Naive B cell (primary cell): ENCODE measurements at regions not wholly inside any gene's neighbourhood (a gene's known extent, or its start where the extent isn't known, plus 50 kb on each side); places are given as distances from the start of the nearest gene placed in this dataset.
A peak's percentile ranks its signal among the peaks of the same experiment; 100 is the strongest.
"Not testable (repeated sequence)": the region's sequence is repeated elsewhere in the genome, so short reads cannot be mapped to it uniquely, and the experiment has no call there.

Source experiments
- ATAC-seq, 2 donors: fragments of 150-1000 bp; cut with Tn5 transposase; 2 replicates each; pipeline ENCODE4 v1.10.0; 2021; ENCODE audit warnings: low read depth in 2 of 2, mild to moderate bottlenecking in 2 of 2, moderate library complexity in 2 of 2
- DNase-seq: peaks from one replicate; pipeline ENCODE4 v3.0.0; 2022
- H3K27ac Mint-ChIP-seq, 6 donors: one replicate each; pipeline ENCODE4 v1.8.0; 2020 to 2022; ENCODE audit warnings: mild to moderate bottlenecking in 6 of 6, mixed read lengths in 6 of 6, moderate library complexity in 5 of 6, inconsistent platforms in 2 of 6
- H3K27me3 Mint-ChIP-seq, 3 donors: one replicate each; pipeline ENCODE4 v1.8.0; 2021 to 2022; ENCODE audit warnings: mixed read lengths in 3 of 3, mild to moderate bottlenecking in 1 of 3
- H3K36me3 Mint-ChIP-seq, 2 donors: one replicate each; pipeline ENCODE4 v1.8.0; 2020 to 2022; ENCODE audit warnings: mixed read lengths in 2 of 2, inconsistent platforms in 1 of 2, mild to moderate bottlenecking in 1 of 2
- H3K4me1 Mint-ChIP-seq, 3 donors: one replicate each; pipeline ENCODE4 v1.8.0; 2020 to 2022; ENCODE audit warnings: mixed read lengths in 3 of 3, inconsistent platforms in 1 of 3, mild to moderate bottlenecking in 1 of 3, moderate library complexity in 1 of 3
- H3K4me3 Mint-ChIP-seq, 8 donors: one replicate each; pipeline ENCODE4 v1.8.0; 2020 to 2022; ENCODE audit warnings: mild to moderate bottlenecking in 8 of 8, mixed read lengths in 8 of 8, moderate library complexity in 8 of 8, inconsistent platforms in 2 of 8
- H3K9me3 Mint-ChIP-seq, 7 donors: one replicate each; pipeline ENCODE4 v1.8.0; 2020 to 2022; ENCODE audit warnings: mixed read lengths in 7 of 7, mild to moderate bottlenecking in 5 of 7, inconsistent platforms in 2 of 7, moderate library complexity in 1 of 7

- peaks cover 11 to 26% (median 24%) of the 10 kb centered on the region in 3 donors for H3K27me3 Mint-ChIP-seq
- no peaks in the 10 kb centered on the region for H3K4me1 Mint-ChIP-seq
These were observed 245.0 kb downstream of the FOXD2 start for GRCh38 chr1:47682786-47683350.

GRCh38 chr1:47683401-47683800 lies 245.6 kb downstream of the FOXD2 start:
- Mint-ChIP-seq H3K9me3 (no peaks in the 10 kb centered on the region), H3K4me3 (no peak overlapping the region), H3K4me1 (no peaks in the 10 kb centered on the region), H3K27ac (no peak overlapping the region), H3K27me3 (peaks cover 13 to 32% (median 25%) of the 10 kb centered on the region in 3 donors), H3K36me3 (no peaks in the 10 kb centered on the region)
- ATAC-seq (no peak), DNase-seq (no peak)

More at GRCh38 chr1:47682786-47683350, 245.0 kb downstream of the FOXD2 start:
- Mint-ChIP-seq H3K9me3 (no peaks in the 10 kb centered on the region), H3K27ac (peak overlapping the region in 1 of 6 donors; percentile 40), H3K4me3 (no peak overlapping the region), H3K36me3 (no peaks in the 10 kb centered on the region)
- no peak for DNase-seq
- no peak for ATAC-seq

DNA sequence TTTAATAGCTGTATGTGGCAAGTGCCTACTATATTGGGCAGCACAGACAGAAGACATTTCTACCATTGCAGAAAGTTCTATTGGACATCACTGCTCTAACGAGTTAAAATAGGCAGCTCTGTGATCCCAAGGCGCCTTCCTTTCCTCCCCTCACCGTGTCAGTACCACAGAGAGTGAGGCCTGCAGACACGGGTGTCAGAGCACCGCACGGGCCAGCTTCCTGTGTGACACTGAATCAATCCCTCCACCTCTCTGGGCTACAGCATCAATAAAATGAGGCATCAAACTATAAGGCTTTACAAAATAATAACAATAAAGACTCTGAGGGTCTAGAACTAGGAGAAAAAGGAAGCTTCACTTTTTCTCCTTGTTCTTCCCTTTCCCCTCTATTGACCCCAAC lies 246.7 kb downstream of the FOXD2 start:
- no peaks in the 10 kb centered on the region for H3K4me1 Mint-ChIP-seq
- ATAC-seq (no peak), DNase-seq (no peak)
- H3K9me3 Mint-ChIP-seq: no peaks in the 10 kb centered on the region
- H3K36me3 Mint-ChIP-seq: no peaks in the 10 kb centered on the region
- H3K27me3 Mint-ChIP-seq: peaks cover 16 to 34% (median 25%) of the 10 kb centered on the region in 3 donors
- no peak overlapping the region for H3K4me3 Mint-ChIP-seq
- no peak overlapping the region for H3K27ac Mint-ChIP-seq

DNA sequence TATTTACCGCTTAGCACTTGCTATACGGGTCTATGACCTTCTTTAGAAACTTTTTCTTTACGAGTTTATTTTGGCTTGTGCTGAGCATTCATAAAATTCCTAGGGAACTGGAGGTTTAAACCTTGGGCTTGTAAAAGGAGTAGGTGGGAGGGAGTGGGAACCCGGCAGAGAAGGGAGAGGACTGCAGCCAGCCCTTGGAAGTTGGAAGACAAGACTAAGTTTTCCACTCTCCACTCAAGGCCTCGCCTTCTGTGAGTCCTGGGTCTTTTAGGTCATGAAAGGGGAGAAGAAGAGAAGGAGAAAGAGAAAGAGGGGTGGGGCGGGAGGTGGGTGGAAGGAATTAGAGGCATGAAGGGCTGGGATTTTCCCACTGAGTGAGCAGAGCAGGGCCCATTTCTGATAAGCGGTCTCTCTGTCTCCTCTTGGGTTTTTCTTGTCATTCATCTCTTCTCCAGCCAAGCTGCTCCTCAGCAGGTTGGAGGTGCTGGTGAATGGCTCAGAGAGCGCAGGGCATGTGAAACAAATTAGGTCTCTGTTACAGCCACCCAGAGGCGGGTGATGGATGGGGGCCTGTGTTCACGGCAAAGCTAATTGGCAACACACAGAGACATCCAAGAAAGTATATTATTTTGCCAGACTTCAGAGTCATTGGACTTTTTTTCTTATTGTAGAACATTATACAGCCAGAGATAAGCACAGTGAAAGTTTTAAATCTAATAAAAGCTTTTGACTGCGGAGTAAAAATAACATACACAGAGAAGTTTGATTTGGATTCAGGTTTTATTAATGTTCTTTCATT lies 247.3 kb downstream of the FOXD2 start:
- no peaks in the 10 kb centered on the region for H3K4me1 Mint-ChIP-seq

GRCh38 chr1:47685763-47686066 lies 247.9 kb downstream of the FOXD2 start:
- ATAC-seq (no peak), DNase-seq (no peak)
- Mint-ChIP-seq H3K27ac (no peak overlapping the region), H3K9me3 (no peaks in the 10 kb centered on the region), H3K36me3 (no peaks in the 10 kb centered on the region), H3K4me1 (no peaks in the 10 kb centered on the region), H3K27me3 (peaks cover 19 to 41% (median 35%) of the 10 kb centered on the region in 3 donors), H3K4me3 (no peak overlapping the region)

More for the DNA sequence above, 247.3 kb downstream of the FOXD2 start:
- Mint-ChIP-seq H3K4me3 (no peak overlapping the region), H3K27ac (no peak overlapping the region), H3K27me3 (peaks cover 19 to 40% (median 29%) of the 10 kb centered on the region in 3 donors), H3K36me3 (no peaks in the 10 kb centered on the region), H3K9me3 (no peaks in the 10 kb centered on the region)
- no peak for ATAC-seq
- DNase-seq: no peak

DNA sequence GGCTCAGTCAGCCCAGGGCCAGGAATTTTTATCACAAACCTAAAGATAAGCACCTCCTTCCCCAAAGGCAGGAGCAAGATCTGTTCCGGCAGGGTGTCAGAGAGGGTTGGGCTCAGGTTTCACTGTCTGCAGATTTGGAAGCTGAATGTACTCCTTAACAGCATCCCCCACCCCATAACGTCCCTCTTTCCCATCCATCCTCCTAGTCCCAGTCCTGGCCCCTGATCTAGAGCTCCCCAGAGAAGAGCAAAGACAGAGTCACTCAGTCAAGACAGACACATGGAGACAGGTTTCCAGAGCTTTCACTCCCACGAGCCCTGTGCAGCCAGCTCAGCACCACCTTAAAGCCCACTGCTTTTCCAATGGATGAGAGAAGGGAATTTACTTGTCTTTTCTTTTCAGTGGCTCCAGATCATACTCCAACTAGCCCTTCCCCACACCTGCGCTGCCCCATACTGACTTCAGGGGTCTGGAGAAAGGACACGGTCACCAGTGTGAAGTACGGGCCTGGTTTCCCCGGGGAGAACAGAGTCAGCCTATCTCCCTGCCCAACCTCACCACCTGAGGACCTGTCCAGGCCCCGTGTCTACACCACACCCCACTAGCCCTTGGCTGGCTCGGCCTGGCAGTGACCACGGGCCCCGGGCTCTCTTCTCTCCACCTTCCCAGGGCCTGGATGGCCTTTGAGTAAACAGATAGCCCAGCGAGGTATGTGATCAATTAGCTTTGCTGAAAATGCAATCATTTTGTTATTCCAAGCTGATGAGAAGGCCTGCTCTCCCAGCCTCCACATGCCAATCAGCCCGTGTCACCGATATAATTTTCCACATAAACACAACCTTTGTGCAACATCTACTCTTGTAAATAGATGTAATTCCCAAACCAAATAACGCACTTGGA lies 249.1 kb downstream of the FOXD2 start:
- peaks cover 26 to 38% (median 30%) of the 10 kb centered on the region in 3 donors for H3K27me3 Mint-ChIP-seq
- H3K4me3 Mint-ChIP-seq: peak overlapping the region in 1 of 8 donors; percentile 29
- no peak overlapping the region for H3K27ac Mint-ChIP-seq
- H3K4me1 Mint-ChIP-seq: no peaks in the 10 kb centered on the region
- DNase-seq (no peak), ATAC-seq (no peak)
- peaks cover 0 to 3% (median 0%) of the 10 kb centered on the region in 7 donors for H3K9me3 Mint-ChIP-seq
- H3K36me3 Mint-ChIP-seq: no peaks in the 10 kb centered on the region

GRCh38 chr1:47687631-47688460 lies 250.0 kb downstream of the FOXD2 start:
- Mint-ChIP-seq H3K27ac (peak overlapping the region in 1 of 6 donors; percentile 7), H3K36me3 (no peaks in the 10 kb centered on the region), H3K4me3 (no peak overlapping the region), H3K9me3 (peaks cover 0 to 3% (median 0%) of the 10 kb centered on the region in 7 donors), H3K27me3 (peaks cover 26 to 35% (median 28%) of the 10 kb centered on the region in 3 donors), H3K4me1 (no peaks in the 10 kb centered on the region)
- DNase-seq (no peak), ATAC-seq (no peak)

DNA sequence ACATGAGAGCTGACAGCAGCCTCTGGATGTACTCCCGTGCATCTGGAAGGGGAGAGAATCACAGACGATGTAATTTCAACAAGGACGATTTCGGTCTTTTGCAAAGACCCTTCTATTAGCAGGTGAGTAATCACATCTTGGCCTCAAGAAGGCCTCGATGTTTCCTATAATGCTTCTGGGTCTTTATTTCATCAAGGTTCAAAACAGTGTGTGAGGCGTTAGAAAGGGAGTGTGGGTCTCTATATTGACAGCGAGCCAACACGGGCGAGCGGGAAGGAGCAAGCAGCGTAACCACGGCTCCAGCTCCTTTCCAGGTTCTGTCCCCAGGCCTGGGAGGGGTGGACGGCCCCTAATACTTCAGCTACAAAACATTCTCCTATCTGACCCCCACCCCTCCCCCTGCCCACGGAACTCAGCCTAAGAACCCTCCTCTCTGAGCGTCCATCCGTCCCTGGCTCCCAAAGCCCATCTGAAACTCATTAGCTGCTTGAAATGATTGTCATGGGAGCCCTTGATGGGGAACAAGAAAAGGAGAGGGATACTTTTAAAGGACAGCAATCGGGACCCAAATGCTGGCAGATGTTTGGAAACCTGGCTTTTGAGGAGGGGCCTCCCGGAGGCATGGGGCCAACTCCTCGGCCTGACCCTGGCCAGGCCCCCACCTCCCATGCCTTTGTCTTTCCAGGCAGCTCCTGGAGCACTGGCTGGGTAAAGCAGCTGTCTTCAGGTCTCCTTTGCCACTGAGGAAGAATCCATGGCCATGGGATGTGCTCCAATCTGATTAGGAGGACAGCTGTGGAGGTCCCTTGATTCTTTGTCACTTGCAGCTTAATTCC lies 250.8 kb downstream of the FOXD2 start:
- H3K9me3 Mint-ChIP-seq: peaks cover 0 to 3% (median 0%) of the 10 kb centered on the region in 7 donors

DNA sequence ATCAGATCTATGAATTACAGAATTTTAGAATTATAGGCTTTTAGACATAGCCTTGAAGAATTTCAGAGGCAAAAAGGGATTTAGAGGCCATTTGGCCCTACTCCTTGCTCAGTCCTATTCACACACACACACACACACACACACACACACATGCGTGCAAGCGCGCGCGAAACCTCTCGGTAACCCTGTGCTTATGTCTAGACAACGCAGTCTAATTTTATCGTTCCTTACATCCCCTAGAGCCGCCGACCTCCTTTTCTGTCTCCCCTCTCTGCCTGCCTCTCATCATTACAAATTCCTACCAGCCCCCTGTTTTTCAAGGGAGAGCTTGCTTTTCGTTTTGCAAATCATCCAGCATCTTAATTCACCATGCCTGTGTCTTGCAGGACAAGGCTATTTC lies 252.1 kb downstream of the FOXD2 start:
- no peak for DNase-seq
- Mint-ChIP-seq H3K36me3 (no peaks in the 10 kb centered on the region), H3K9me3 (peaks cover 0 to 3% (median 0%) of the 10 kb centered on the region in 7 donors), H3K4me1 (no peaks in the 10 kb centered on the region), H3K4me3 (no peak overlapping the region), H3K27me3 (peaks cover 21 to 33% (median 28%) of the 10 kb centered on the region in 3 donors), H3K27ac (no peak overlapping the region)
- ATAC-seq: no peak

More for the DNA sequence above, 250.8 kb downstream of the FOXD2 start:
- no peaks in the 10 kb centered on the region for H3K4me1 Mint-ChIP-seq
- ATAC-seq (no peak), DNase-seq (no peak)
- H3K36me3 Mint-ChIP-seq: no peaks in the 10 kb centered on the region
- no peak overlapping the region for H3K27ac Mint-ChIP-seq
- H3K4me3 Mint-ChIP-seq: no peak overlapping the region
- peaks cover 26 to 35% (median 28%) of the 10 kb centered on the region in 3 donors for H3K27me3 Mint-ChIP-seq

DNA sequence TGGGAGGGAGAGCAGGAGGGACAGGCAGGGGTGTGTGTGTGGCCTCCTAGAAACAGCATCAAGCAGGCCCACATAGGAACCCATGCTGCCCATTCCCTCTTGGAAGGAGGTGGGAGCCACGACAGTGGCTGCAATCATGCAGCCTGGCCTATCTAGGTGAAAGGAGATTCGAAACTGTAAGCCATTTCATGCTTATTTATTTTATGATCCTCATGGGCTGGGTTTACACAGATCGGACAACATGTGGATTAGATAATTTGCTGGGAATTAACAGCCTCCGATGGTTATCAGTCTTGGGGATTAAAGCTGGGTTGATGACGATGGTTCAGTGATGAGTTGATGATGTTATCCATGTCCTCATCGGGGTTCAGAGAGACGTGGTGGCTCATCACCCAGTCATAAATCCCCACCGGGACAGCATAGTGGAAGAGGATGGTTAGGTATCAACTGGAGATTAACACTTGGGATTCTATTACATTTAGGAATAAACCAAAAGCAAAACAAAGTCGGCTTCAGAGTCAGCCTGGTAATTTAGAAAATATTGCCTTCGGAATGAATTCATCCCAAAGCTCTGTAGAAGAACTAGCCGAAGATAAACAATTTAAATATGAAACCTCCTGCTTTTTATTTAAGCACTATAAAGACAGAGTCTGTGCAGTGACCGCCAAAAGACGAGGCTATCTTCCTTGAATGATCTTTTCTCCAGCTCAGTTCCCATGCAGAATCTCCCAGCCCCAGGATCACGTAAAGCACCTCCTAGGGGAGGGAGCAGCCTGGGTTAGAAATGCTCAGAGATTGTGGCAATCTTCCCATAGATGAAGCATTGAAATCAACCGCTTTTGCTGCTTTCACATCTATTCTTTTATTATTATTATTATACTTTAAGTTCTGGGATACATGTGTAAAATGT lies 252.8 kb downstream of the FOXD2 start:
- Mint-ChIP-seq H3K4me3 (no peak overlapping the region), H3K36me3 (no peaks in the 10 kb centered on the region), H3K4me1 (no peaks in the 10 kb centered on the region), H3K27me3 (peaks cover 21 to 30% (median 28%) of the 10 kb centered on the region in 3 donors), H3K9me3 (peaks cover 0 to 3% (median 0%) of the 10 kb centered on the region in 7 donors), H3K27ac (no peak overlapping the region)
- ATAC-seq (no peak), DNase-seq (no peak)

- H3K27me3 Mint-ChIP-seq: peaks cover 21 to 30% (median 28%) of the 10 kb centered on the region in 3 donors
- H3K4me3 Mint-ChIP-seq, H3K9me3 Mint-ChIP-seq, DNase-seq, H3K27ac Mint-ChIP-seq, H3K4me1 Mint-ChIP-seq, H3K36me3 Mint-ChIP-seq, ATAC-seq: not testable (repeated sequence)
These were observed 253.4 kb downstream of the FOXD2 start for GRCh38 chr1:47691293-47691692.
